Ovary (tissue), 7 donors: ENCODE measurements at regions not wholly inside any gene's neighbourhood (a gene's known extent, or its start where the extent isn't known, plus 50 kb on each side); places are given as distances from the start of the nearest gene placed in this dataset.

ENCODE experiments used
- DNase-seq, 5 donors: peaks; one replicate each; pipeline ENCODE4 v3.0.0-alpha.2; 2019 to 2020
- H3K27ac ChIP-seq, 2 donors: fragments of 200-600 bp; one replicate each; pipeline versions ENCODE4 v1.5.1 to v1.8.0; 2019 to 2022
- H3K27me3 ChIP-seq: fragments of 200-600 bp; one replicate; pipeline ENCODE4 v1.8.0; 2022
- H3K36me3 ChIP-seq: fragments of 200-600 bp; sonication (generic); one replicate; pipeline ENCODE4 v1.5.1; 2019
- H3K4me1 ChIP-seq: one replicate; pipeline ENCODE4 v1.8.1; 2013; ENCODE audit warnings: mild to moderate bottlenecking, moderate library complexity; ENCODE audit not compliant: insufficient read depth
- H3K4me3 ChIP-seq: fragments of 200-600 bp; sonication (generic); one replicate; pipeline ENCODE4 v1.5.1; 2017
- H3K9me3 ChIP-seq, 2 donors: fragments of 200-600 bp in 1 of 2; sonication (generic) in 1 of 2; one replicate each; pipeline versions ENCODE4 v1.5.1 to v1.8.1; 2013 to 2019; ENCODE audit warnings: mild to moderate bottlenecking in 1 of 2, moderate library complexity in 1 of 2
- EP300 ChIP-seq: sonication (generic); formaldehyde crosslinking; IDR thresholded peaks from one replicate; pipeline ENCODE4 v1.6.1; 2017; ENCODE audit warnings: antibody characterized with exemption
- POLR2A ChIP-seq: fragments of 450-650 bp; IDR thresholded peaks from one replicate; pipeline ENCODE4 v1.6.1; 2017; ENCODE audit warnings: antibody characterized with exemption, mild to moderate bottlenecking, moderate library complexity
- WGBS, 3 donors: extraction: QIAGEN DNeasy Blood & Tissue Kit in 1 of 3; methylation state at CpG; one replicate each; pipeline versions ENCODE4 v1.1.5 to v1.1.7; 2013 to 2017; 5-methylcytosine and 5-hydroxymethylcytosine counted together
- intact Hi-C, 4 donors: fragments of 100-400 bp; cut with DNase I; formaldehyde crosslinking; loops; one replicate each; pipeline versions ENCODE4 v1.11.0 to v1.15.1; 2022 to 2023
- TF ChIP-seq, protein P1 (sequence below), 3 donors: fragments of 450-650 bp in 2 of 3; fragments of 200-600 bp in 1 of 3; IDR thresholded peaks; one replicate each; pipeline versions ENCODE4 v1.5.1 to v1.8.0; 2016 to 2022; ENCODE audit warnings: antibody characterized with exemption in 3 of 3, mild to moderate bottlenecking in 1 of 3
- donor health status: DM: no; HTN: no; CAD: no; lungs with moderate emphysema.
- donor health status: DM: no; HTN: no; CAD: no.
- donor health status: Bipolar disorder and iron deficiency.
- donor health status: DM: no; HTN: no; CAD: no.
- donor health status: DM: yes; HTN: yes; CAD: no.

DNA sequence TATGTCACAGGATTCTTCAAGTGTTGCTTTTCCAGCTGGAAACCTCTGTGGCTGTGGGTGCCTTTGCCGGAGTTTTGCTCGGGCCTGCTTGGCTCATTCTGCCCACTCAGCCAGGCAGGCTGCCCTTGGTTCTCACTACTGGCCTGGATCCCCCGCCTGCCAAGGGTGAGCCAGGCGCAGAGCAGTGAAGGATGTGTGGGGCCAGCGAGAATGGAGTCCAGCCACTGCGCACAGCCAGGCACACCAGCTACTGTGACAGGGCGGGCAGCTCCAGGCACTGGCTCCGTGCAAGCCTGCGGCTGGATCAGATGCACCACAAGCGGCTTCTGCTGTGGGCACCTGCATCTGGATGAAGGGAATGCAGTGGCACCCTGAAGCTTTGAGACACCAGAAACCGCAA is 257.1 kb downstream of the RPRM start:
- Histone ChIP-seq H3K4me3 (no peak overlapping the region), H3K27ac (no peak overlapping the region), H3K27me3 (no peaks in the 10 kb centered on the region), H3K36me3 (no peaks in the 10 kb centered on the region), H3K9me3 (no peaks in the 10 kb centered on the region), H3K4me1 (no peaks in the 10 kb centered on the region)
- TF ChIP-seq EP300 (no peak), POLR2A (no peak)
- TF ChIP-seq, protein P1, sequence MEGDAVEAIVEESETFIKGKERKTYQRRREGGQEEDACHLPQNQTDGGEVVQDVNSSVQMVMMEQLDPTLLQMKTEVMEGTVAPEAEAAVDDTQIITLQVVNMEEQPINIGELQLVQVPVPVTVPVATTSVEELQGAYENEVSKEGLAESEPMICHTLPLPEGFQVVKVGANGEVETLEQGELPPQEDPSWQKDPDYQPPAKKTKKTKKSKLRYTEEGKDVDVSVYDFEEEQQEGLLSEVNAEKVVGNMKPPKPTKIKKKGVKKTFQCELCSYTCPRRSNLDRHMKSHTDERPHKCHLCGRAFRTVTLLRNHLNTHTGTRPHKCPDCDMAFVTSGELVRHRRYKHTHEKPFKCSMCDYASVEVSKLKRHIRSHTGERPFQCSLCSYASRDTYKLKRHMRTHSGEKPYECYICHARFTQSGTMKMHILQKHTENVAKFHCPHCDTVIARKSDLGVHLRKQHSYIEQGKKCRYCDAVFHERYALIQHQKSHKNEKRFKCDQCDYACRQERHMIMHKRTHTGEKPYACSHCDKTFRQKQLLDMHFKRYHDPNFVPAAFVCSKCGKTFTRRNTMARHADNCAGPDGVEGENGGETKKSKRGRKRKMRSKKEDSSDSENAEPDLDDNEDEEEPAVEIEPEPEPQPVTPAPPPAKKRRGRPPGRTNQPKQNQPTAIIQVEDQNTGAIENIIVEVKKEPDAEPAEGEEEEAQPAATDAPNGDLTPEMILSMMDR (IDR thresholded peaks at IDR 0.05): no peak
- no peak for DNase-seq
- intact Hi-C loops: no loop called here
- 94 to 96% (median 95%) methylated on average over 11 of the region's 11 CpGs for whole genome bisulfite sequencing, 3 donors

- intact Hi-C loops: no loop called here
- TF ChIP-seq, protein P1 (IDR thresholded peaks at IDR 0.05): no peak
- TF ChIP-seq EP300 (no peak), POLR2A (no peak)
- 89 to 91% (median 90%) methylated on average over 9 of the region's 9 CpGs for WGBS, 3 donors
These were observed 257.5 kb downstream of the RPRM start for GRCh38 chr2:153221087-153221486.

GRCh38 chr2:153218851-153219250 is 259.7 kb downstream of the RPRM start:
- intact Hi-C loops: no loop called here
- TF ChIP-seq, protein P1 (IDR thresholded peaks at IDR 0.05): no peak
- TF ChIP-seq POLR2A (no peak), EP300 (no peak)
- Histone ChIP-seq H3K9me3 (no peaks in the 10 kb centered on the region), H3K36me3 (no peaks in the 10 kb centered on the region), H3K4me1 (no peaks in the 10 kb centered on the region), H3K4me3 (no peak overlapping the region), H3K27me3 (no peaks in the 10 kb centered on the region), H3K27ac (no peak overlapping the region)
- DNase-seq: no peak

More at GRCh38 chr2:153221087-153221486, 257.5 kb downstream of the RPRM start:
- Histone ChIP-seq H3K9me3 (no peaks in the 10 kb centered on the region), H3K4me1 (no peaks in the 10 kb centered on the region), H3K27me3 (no peaks in the 10 kb centered on the region), H3K27ac (no peak overlapping the region), H3K4me3 (no peak overlapping the region), H3K36me3 (no peaks in the 10 kb centered on the region)
- DNase-seq: no peak

GRCh38 chr2:153214337-153214736 is 264.2 kb downstream of the RPRM start:
- Histone ChIP-seq H3K27ac (no peak overlapping the region), H3K4me3 (no peak overlapping the region), H3K27me3 (no peaks in the 10 kb centered on the region), H3K36me3 (no peaks in the 10 kb centered on the region), H3K9me3 (no peaks in the 10 kb centered on the region), H3K4me1 (no peaks in the 10 kb centered on the region)
- 72 to 89% (median 88%) methylated on average over 1 of the region's 1 CpG for WGBS, 3 donors
- TF ChIP-seq, protein P1 (IDR thresholded peaks at IDR 0.05): no peak
- TF ChIP-seq EP300: no peak
- TF ChIP-seq POLR2A: no peak
- intact Hi-C loops: no loop called here
- no peak for DNase-seq

- no peaks in the 10 kb centered on the region for H3K9me3 ChIP-seq
- H3K27me3 ChIP-seq: no peaks in the 10 kb centered on the region
- no peaks in the 10 kb centered on the region for H3K4me1 ChIP-seq
- no peak overlapping the region for H3K4me3 ChIP-seq
- no peak for DNase-seq
- WGBS, 3 donors: 88 to 94% (median 91%) methylated on average over 1 of the region's 1 CpG
- no peak for TF ChIP-seq POLR2A
- no peaks in the 10 kb centered on the region for H3K36me3 ChIP-seq
- H3K27ac ChIP-seq: no peak overlapping the region
- intact Hi-C loops: no loop called here
These were observed 265.5 kb downstream of the RPRM start for GRCh38 chr2:153213022-153213421.
